ENCODE measurements at regions not wholly inside any gene's neighbourhood (a gene's known extent, or its start where the extent isn't known, plus 50 kb on each side); places are given as distances from the start of the nearest gene placed in this dataset.

DNA sequence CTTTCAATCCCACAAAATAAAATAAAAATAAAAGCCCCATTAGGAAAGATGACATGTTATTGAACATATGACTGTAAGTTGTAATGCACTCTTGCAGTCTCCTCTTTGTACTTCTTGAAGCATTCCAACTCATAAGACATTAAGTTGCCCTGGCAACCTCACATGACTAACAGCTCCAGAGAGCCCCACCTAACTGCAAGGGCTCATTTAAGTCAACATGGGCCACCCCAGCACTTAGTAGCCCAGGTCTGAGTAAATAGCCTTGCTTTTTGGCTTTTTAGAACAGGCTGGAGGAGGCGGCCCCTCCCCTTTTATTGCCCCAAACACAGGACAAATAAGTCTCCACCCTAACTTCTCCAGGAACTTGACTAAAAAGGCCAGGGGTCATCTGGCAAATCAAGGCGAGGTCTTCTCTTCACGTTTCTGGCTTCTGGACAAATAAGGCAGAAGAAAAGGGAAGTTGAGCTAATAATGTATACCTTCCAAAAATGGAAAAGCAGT lies 135.1 kb downstream of the TMCO5A start (continued):
- TF ChIP-seq TEAD4 (IDR thresholded peaks at IDR 0.05; ENCODE audit: low read depth, low read length) (no peak), KDM1A (IDR thresholded peaks at IDR 0.05; ENCODE audit: borderline replicate concordance, low read length) (no peak), GABPA (IDR thresholded peaks at IDR 0.05; ENCODE audit: borderline replicate concordance, insufficient read depth, low read length) (no peak), RFX5 (IDR thresholded peaks at IDR 0.05; ENCODE audit: borderline replicate concordance, low read depth, low read length) (no peak)
